ENCODE measurements at regions not wholly inside any gene's neighbourhood (a gene's known extent, or its start where the extent isn't known, plus 50 kb on each side); places are given as distances from the start of the nearest gene placed in this dataset.

DNA sequence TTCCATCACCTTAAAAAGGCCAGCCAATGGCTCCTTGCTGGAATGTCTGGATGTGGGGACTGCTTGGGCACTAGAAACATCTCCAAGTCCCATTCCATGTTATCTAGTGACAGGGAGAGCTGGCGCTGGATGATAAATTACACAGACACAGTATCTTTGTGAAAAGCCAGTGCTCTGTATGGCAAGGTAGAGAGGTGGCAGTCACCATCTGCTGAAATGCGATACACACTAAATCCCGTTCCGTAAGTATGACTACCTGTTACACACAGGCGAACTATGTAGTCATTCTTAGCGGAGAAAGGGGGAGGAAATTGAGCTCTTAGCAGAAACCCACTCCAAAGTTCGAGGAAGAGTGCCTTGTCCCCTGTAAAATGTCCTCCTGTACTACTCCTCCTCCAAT is 81.0 kb upstream of the MYOCD start:
- DNase-seq, result no peak

DNA sequence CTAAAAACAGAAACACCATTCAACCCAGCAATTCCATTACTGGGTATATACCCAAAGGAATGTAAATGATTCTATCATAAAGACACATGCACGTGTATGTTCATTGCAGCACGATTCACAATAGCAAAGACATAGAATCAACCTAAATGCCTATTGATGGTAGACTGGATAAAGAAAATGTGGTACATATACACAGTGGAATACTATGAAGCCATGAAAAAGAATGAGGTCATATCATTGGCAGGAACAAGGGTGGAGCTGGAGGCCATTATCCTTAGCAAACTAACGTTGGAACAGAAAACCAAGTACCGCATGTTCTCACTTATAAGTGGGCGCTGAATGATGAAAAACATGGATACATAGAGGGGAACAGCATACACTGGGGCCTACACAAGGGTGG is 77.2 kb upstream of the MYOCD start:
- DNase-seq, result no peak

DNA sequence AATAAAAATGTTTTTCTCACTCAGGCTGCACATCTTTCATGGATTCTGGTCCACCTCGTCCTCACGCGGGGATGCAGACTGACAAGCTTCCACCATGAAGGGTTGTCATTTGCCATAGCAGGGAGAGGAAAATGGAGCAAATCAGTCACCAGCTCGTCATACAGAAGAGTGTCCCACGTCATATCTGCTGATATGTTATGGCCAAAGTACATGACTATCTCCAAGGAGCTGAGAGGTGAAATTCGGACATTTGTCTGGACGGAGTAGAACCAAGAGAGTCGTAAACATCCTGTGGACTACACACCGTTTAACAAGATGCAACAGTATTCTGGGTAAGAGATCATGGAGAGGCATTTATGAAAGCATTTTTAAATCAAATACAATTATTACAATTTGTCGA is 75.3 kb upstream of the MYOCD start:
- DNase-seq, result no peak

DNA sequence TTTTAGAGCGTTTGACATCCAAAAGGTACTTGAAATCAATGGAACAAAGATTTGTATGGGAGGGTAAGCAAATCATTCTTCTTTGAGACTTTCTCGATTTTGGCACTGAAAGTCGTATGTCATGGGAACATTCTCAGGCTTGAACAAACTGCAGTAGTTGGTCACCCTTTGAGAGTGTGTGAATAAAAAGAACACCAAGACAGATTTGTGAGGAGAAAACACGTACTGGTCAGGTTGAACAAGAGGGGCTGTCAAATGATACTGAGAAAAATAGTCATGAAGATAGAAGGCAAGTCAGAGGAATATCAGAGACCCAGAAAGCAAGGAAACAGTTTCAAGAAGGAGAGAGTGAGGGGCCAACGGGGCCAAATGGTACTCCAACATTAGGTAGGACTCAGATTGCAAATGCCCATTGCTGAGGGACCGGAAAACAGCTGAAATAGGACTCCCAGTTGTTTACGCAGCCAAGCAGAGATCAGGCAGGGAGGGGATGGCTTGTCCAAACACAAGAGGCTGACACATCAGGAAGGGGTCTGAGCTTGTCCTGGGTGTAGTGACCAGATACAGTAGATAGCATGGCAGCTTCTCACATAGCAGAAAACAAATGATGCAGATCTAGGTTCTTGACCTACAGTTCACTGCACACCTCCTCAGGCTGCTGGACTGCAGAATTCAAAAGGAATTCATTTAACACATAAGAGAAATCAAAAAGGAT is 74.5 kb upstream of the MYOCD start:
- no peak for DNase-seq

DNA sequence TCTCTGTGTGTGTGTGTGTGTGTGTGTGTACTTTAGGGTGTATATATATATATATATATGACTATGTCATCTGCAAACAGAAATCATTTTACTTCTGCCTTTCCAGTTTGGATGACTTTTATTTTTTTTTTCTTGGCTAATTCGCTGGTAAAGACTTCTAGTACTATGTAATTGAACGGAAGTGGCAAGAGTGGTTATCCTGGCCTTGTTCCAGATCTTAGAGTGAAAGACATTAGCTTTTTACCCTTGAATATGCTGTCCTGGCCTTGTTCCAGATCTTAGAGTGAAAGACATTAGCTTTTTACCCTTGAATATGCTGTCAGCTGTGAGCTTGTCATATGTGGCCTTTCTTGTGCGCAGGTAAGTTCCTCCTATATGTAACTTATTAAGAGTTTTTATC is 72.7 kb upstream of the MYOCD start:
- no peak for DNase-seq

DNA sequence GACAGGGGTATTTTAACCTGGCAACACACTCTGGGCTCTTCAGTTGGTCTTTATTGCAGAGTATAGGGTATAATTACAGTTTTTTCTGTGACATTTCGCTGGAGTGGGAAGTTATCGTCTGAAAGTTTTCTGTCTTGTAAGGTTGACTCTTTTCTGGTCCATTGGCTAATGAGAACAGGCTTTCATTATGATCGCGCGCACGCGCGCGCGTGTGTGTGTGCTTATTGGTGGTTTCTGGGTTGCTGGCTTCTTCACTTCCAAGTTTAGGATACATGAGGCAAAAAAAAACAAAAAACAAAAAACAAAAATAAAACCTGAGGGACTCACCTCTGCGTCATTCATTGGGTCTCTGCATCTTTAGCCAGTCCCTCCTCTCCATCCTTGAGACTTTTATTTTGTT is 68.7 kb upstream of the MYOCD start:
- no peak for DNase-seq

DNA sequence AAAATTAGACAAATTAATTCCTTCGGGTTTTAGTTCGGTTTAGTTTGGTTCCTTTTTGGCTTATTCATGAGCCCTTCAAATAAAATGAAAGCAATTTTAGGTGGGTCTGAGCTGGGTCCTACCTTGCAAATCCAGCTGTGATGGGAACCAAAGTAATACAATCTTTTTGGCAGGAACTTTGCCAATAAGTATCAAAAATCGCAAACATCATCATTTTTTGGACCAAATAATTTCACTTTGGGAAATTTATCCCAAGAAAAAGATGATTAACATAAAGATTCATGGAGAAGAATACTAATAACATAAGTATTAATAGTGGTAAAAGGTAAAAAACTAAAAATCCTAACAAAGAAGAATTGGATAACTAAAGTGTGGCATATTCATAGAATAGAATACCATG is 67.8 kb upstream of the MYOCD start:
- DNase-seq, result no peak

DNA sequence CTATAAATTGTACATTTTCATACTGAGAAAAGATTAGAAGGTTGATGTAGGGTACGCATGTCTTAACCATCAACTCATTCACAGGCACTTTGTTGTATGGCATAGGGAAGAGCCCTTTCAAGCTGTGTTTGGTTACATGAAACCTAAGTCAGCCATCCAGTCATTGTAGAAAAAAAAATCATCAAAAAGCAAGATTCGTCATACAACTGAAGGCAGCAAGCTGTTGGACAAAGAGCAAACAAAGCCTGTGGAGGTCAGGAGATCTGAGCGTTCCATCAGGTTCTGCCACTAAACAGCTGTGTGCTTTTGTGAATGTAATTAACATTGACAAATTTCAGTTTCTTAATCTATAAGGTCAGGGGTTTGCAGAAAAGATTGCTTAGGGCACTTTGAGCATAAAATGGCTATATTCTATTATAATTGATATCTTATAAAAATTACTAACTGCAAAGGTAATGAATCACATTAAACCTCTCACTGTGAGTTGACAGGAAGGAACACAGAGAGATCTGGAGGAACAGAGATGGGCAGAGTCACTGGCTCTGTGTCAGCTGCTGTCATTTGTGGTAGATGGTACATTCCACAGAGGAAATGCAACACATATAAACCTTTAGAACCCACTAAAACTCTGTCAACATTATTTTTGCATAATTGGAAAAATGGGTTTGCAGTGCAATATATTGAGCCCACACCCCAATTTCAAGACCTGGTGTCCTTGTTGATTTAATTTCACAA is 66.3 kb upstream of the MYOCD start:
- DNase-seq, result no peak

DNA sequence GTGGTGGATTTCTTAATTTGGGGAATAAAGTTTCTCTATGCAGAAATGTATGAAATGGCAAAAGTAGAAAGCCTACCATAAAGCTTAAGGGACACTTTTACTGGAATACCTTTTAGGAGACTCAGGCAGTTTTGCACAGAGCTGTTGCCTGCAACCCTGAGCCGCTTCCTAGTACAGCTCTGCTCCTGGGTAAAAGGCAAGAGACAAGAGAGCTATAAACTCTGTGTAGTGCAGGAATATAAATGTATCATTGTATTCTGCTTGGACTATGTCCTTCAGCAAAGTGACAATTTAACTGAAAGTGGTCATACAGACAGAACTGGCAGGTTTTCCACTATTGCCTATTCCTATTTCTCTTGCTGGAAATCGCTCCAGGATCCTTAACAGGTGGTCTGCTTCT is 65.3 kb upstream of the MYOCD start:
- no peak for DNase-seq

DNA sequence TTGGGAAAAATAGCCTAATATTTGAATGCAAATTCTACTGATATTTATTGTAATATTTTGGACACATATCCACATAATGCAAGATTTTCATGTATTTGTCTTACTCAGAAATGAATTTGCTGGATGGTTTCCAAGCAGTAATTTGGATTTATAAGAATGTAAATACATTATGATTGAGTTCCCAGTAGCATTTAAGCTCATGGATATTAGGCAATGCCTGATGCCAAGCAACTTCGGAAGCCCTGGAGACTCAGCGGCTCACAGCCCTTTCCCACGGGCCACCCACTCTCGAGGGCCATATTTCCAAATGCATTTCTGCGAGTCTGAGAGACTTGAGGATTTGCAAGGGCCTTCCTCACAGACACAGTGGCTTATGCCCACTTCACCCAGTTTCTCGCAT is 62.1 kb upstream of the MYOCD start:
- DNase-seq, result no peak

DNA sequence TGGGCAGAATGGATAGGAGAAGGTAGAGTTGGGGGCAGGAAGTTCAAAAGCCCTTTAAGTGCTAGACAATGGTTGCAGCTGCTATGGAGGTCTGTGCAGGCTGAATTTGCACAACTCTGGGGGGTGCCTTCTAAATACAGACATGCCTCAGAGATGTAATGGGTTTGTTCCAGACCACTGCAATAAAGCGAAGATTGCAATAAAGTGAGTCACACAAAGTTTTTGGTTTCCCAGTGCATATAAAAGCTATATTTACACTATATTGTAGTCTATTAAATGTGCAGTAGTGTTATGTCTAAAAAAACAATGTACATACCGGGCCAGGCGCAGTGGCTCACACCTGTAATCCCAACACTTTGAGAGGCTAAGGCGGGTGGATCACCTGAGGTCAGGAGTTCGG is 60.5 kb upstream of the MYOCD start:
- no peak for DNase-seq

DNA sequence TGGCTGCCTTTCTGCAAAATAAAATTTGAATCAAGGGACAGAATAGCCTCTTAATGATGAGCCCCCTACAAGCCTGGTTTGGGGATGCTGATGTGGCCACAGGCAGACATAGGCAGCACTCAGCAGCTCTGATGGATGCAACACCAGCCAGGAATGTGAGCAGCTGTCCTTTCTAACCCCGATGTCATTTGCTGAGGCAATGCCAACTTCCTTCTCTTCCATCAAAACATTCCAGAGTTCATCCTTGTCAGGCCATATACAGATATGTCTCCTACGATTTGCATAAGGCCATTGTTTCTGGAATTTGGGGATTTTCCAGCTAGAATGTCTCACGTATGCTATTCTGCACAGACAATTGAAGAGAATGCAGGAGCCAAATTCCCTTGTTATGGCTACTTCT is 52.1 kb upstream of the MYOCD start:
- no peak for DNase-seq

Data from muscle of arm (tissue), 1 donor.